Activated CD8-positive, alpha-beta T cell treated with anti-CD3 and anti-CD28 coated beads for 36 hours (primary cell): ENCODE measurements at regions not wholly inside any gene's neighbourhood (a gene's known extent, or its start where the extent isn't known, plus 50 kb on each side); places are given as distances from the start of the nearest gene placed in this dataset.

Source experiments
- ATAC-seq: fragments of 200-7000 bp; cut with Tn5 transposase; one replicate; pipeline ENCODE4 v1.10.0; 2021; ENCODE audit warnings: mild to moderate bottlenecking, moderate library complexity
- CTCF ChIA-PET: fragments of 350-600 bp; sonication (Branson Sonifier 250); formaldehyde crosslinking; loops from one replicate; lab custom pipeline; 2021; ENCODE audit warnings: antibody characterized with exemption; lab: Charles Lee
- POLR2A ChIA-PET: fragments of 350-600 bp; sonication (Branson Sonifier 250); formaldehyde crosslinking; loops from one replicate; lab custom pipeline; 2021; ENCODE audit warnings: antibody characterized with exemption; lab: Charles Lee
- DNase-seq: peaks from one replicate; pipeline ENCODE4 v3.0.0-alpha.2; 2020
- H3K27ac Mint-ChIP-seq: one replicate; pipeline ENCODE4 v1.8.0; 2021; ENCODE audit warnings: mild to moderate bottlenecking, mixed read lengths
- H3K27me3 Mint-ChIP-seq: one replicate; pipeline ENCODE4 v1.8.0; 2021; ENCODE audit warnings: mixed read lengths
- H3K36me3 Mint-ChIP-seq: one replicate; pipeline ENCODE4 v1.8.0; 2021; ENCODE audit warnings: low read depth, mixed read lengths
- H3K4me1 Mint-ChIP-seq: one replicate; pipeline ENCODE4 v1.8.0; 2021; ENCODE audit warnings: low read depth, mixed read lengths
- H3K4me3 Mint-ChIP-seq: one replicate; pipeline ENCODE4 v1.8.0; 2021; ENCODE audit warnings: mild to moderate bottlenecking, moderate library complexity, mixed read lengths
- H3K9me3 Mint-ChIP-seq: one replicate; pipeline ENCODE4 v1.8.0; 2021; ENCODE audit warnings: mixed read lengths
- intact Hi-C: fragments of 100-400 bp; cut with micrococcal nuclease; formaldehyde crosslinking; loops from one replicate; pipeline ENCODE4 v1.10.0; 2022
- TF ChIP-seq, protein P1 (sequence below): fragments of 200-600 bp; IDR thresholded peaks from one replicate; pipeline ENCODE4 v1.8.0; 2022; ENCODE audit warnings: antibody characterized with exemption, mild to moderate bottlenecking

DNA sequence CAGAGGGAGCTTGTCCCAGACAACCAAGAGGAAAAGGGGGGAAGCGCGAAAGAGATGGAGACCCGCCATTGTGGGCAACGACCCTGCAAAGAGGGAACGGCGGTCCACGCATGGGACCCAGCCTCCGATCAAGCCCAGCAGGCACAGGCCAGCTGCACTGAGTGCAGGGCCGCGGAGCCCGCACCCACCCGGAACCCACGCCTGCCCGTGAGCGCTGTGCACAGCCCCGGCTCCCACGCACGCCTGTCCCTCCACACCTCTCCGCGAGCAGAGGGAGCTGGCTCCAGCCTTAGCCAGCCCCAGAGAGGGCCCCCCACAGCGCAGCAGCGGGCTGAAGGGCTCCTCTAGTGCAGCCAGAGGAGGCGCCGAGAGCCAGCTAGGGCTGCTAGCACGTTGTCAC lies 416.5 kb downstream of the DMRTA1 start:
- Mint-ChIP-seq H3K4me1 (no peaks in the 10 kb centered on the region), H3K9me3 (peaks cover 10% of the 10 kb centered on the region), H3K4me3 (no peak overlapping the region), H3K27me3 (no peaks in the 10 kb centered on the region), H3K27ac (no peak overlapping the region), H3K36me3 (no peaks in the 10 kb centered on the region)
- CTCF ChIA-PET = no interaction called here
- ATAC-seq = no peak
- TF ChIP-seq, protein P1, sequence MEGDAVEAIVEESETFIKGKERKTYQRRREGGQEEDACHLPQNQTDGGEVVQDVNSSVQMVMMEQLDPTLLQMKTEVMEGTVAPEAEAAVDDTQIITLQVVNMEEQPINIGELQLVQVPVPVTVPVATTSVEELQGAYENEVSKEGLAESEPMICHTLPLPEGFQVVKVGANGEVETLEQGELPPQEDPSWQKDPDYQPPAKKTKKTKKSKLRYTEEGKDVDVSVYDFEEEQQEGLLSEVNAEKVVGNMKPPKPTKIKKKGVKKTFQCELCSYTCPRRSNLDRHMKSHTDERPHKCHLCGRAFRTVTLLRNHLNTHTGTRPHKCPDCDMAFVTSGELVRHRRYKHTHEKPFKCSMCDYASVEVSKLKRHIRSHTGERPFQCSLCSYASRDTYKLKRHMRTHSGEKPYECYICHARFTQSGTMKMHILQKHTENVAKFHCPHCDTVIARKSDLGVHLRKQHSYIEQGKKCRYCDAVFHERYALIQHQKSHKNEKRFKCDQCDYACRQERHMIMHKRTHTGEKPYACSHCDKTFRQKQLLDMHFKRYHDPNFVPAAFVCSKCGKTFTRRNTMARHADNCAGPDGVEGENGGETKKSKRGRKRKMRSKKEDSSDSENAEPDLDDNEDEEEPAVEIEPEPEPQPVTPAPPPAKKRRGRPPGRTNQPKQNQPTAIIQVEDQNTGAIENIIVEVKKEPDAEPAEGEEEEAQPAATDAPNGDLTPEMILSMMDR = no peak
- intact Hi-C loops = no loop called here
- POLR2A ChIA-PET = no interaction called here
- no peak for DNase-seq

DNA sequence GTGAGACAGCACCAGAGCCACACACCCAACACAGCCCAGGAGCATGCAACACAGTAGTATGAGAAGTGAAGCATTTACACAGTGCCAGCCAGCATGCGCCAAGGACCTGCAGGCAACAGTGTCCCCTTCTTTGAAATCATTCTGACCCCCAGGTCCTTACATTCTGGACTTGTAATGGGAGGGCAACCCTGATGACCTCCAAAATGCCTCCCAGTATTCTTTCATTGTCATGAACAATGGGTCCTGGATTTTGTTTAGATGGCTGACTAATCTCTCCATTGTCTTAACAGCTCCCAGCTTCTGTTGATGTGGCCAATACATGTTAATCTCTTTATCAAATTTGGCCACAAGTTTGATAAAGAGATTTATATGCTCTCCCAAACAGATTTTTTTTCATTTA lies 417.1 kb downstream of the DMRTA1 start:
- Mint-ChIP-seq H3K27ac (no peak overlapping the region), H3K9me3 (peaks cover 10% of the 10 kb centered on the region), H3K4me1 (no peaks in the 10 kb centered on the region), H3K4me3 (no peak overlapping the region), H3K27me3 (no peaks in the 10 kb centered on the region), H3K36me3 (no peaks in the 10 kb centered on the region)
- intact Hi-C loops = no loop called here
- POLR2A ChIA-PET = no interaction called here
- TF ChIP-seq, protein P1 = no peak
- ATAC-seq (no peak), DNase-seq (no peak)
- CTCF ChIA-PET = no interaction called here

DNA sequence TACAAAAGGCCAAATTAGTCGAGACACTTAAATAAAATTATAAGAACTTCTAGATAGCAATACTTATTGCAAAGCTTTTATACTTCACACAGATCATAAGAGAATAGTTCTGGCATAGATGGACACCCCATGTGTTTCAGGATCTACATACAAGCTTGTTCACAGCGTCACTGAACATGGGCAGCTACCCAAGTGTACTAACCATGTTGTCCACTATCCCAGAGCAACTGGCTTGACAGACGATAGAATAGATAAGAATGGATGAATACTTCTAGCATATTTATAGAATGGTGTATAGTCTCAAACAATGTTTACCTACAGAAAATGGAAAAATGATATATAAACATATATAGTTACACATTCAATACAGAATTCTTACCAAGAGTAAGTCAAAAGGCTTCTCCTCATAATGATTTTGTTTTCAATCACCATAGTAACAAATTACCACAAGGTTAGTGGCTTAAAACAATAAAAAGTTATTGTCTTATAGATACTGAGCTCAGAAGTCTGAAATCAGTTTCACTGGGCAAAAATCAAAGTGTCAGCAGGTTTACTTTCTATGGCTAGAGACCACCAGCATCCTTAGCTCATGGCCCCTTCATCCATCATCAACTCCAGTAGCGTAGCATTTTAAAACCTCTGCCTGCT lies 446.7 kb downstream of the DMRTA1 start:
- intact Hi-C loops = no loop called here
- H3K4me3 Mint-ChIP-seq = no peak overlapping the region
- H3K36me3 Mint-ChIP-seq = no peaks in the 10 kb centered on the region
- DNase-seq (no peak), ATAC-seq (no peak)
- CTCF ChIA-PET = no interaction called here
- no peaks in the 10 kb centered on the region for H3K4me1 Mint-ChIP-seq
- H3K27me3 Mint-ChIP-seq = no peaks in the 10 kb centered on the region
- H3K27ac Mint-ChIP-seq = no peak overlapping the region
- POLR2A ChIA-PET = no interaction called here
- TF ChIP-seq, protein P1 = no peak
- H3K9me3 Mint-ChIP-seq = no peaks in the 10 kb centered on the region

DNA sequence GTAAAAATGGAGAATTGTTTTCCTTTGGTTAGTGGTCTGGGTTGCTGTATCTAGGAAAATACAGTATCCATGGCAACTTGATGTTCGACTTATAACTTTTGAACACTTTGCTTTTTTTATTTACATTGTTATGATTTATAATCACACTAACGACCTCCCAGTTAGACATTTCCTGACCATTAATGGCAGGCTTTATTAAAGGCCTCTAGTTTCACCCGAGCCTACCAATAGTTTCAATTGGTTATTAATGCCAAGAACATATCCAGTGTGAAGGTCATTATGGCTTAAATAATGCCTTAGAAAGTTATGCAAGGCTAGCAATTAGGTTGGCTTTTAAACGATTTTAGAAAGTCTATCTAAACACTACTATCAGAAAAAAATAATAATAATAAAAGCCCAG lies 452.0 kb downstream of the DMRTA1 start:
- ChIA-PET POLR2A (no interaction called here), CTCF (no interaction called here)
- Mint-ChIP-seq H3K4me1 (no peaks in the 10 kb centered on the region), H3K27ac (no peak overlapping the region), H3K27me3 (no peaks in the 10 kb centered on the region), H3K4me3 (no peak overlapping the region), H3K36me3 (no peaks in the 10 kb centered on the region), H3K9me3 (peaks cover 3% of the 10 kb centered on the region)
- intact Hi-C loops = no loop called here
- DNase-seq (no peak), ATAC-seq (no peak)
- TF ChIP-seq, protein P1 = no peak

DNA sequence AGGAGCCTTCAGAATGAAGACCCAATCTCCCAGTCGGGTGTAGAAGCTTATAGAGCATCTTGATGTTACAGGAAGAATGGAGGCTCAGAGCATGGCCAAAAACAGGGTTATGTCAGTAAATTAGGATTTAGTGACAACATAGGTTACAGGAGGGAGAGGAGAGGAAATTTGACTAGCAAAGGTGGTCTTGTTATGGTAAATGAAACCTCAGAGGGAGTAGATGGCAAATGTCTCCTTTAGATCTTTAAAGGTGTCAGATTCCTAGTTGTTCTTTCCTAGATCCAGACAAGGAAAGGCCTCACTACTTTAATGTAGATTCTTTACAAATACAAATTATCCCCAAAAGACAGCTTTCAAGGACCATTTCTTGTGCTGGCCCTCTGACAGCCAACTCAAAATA lies 465.0 kb downstream of the DMRTA1 start:
- TF ChIP-seq, protein P1 = no peak
- POLR2A ChIA-PET = no interaction called here
- CTCF ChIA-PET = no interaction called here
- H3K36me3 Mint-ChIP-seq = no peaks in the 10 kb centered on the region
- H3K27me3 Mint-ChIP-seq = no peaks in the 10 kb centered on the region
- H3K9me3 Mint-ChIP-seq = peaks cover 7% of the 10 kb centered on the region
- H3K27ac Mint-ChIP-seq = no peak overlapping the region
- no peak overlapping the region for H3K4me3 Mint-ChIP-seq
- ATAC-seq (no peak), DNase-seq (no peak)
- intact Hi-C loops = no loop called here
- H3K4me1 Mint-ChIP-seq = no peaks in the 10 kb centered on the region
